Activated gamma-delta T cell treated with Interleukin-2 at 50 U/mL for 16 hours (primary cell): ENCODE measurements at regions not wholly inside any gene's neighbourhood (a gene's known extent, or its start where the extent isn't known, plus 50 kb on each side); places are given as distances from the start of the nearest gene placed in this dataset.
"Not testable (repeated sequence)": the region's sequence is repeated elsewhere in the genome, so short reads cannot be mapped to it uniquely, and the experiment has no call there.

ENCODE experiments used
- DNase-seq: peaks from one replicate; pipeline ENCODE4 v3.0.0-alpha.2; 2020

- DNase-seq = not testable (repeated sequence)
Measured at GRCh38 chr2:87415586-87416265, 332.2 kb upstream of the PLGLB2 start.

GRCh38 chr2:87416266-87416592 lies 331.7 kb upstream of the PLGLB2 start:
- DNase-seq = not testable (repeated sequence)

GRCh38 chr2:87417147-87417546 lies 330.7 kb upstream of the PLGLB2 start:
- DNase-seq = not testable (repeated sequence)

GRCh38 chr2:87417742-87418567 lies 329.9 kb upstream of the PLGLB2 start:
- DNase-seq = not testable (repeated sequence)

GRCh38 chr2:87418823-87419822 lies 328.8 kb upstream of the PLGLB2 start:
- DNase-seq = not testable (repeated sequence)

GRCh38 chr2:87419980-87420379 lies 327.9 kb upstream of the PLGLB2 start:
- not testable (repeated sequence) for DNase-seq

- not testable (repeated sequence) for DNase-seq
Measured at GRCh38 chr2:87420954-87421353, 326.9 kb upstream of the PLGLB2 start.

GRCh38 chr2:87423796-87424762 lies 323.8 kb upstream of the PLGLB2 start:
- DNase-seq = not testable (repeated sequence)

- not testable (repeated sequence) for DNase-seq
Measured at GRCh38 chr2:87424763-87425154, 323.1 kb upstream of the PLGLB2 start.

GRCh38 chr2:87425191-87425590 lies 322.7 kb upstream of the PLGLB2 start:
- not testable (repeated sequence) for DNase-seq

GRCh38 chr2:87425717-87426116 lies 322.2 kb upstream of the PLGLB2 start:
- not testable (repeated sequence) for DNase-seq

- DNase-seq = not testable (repeated sequence)
Measured at GRCh38 chr2:87428452-87429130, 319.3 kb upstream of the PLGLB2 start.

GRCh38 chr2:87429206-87429930 lies 318.5 kb upstream of the PLGLB2 start:
- not testable (repeated sequence) for DNase-seq

- DNase-seq = not testable (repeated sequence)
Measured at GRCh38 chr2:87429931-87430275, 318.0 kb upstream of the PLGLB2 start.

- DNase-seq = not testable (repeated sequence)
Measured at GRCh38 chr2:87431051-87431450, 316.8 kb upstream of the PLGLB2 start.

GRCh38 chr2:87432711-87433453 lies 315.0 kb upstream of the PLGLB2 start:
- DNase-seq = not testable (repeated sequence)

- DNase-seq = not testable (repeated sequence)
Measured at GRCh38 chr2:87436007-87436406, 311.9 kb upstream of the PLGLB2 start.

- not testable (repeated sequence) for DNase-seq
Measured at GRCh38 chr2:87437701-87438260, 310.1 kb upstream of the PLGLB2 start.

- not testable (repeated sequence) for DNase-seq
Measured at GRCh38 chr2:87438780-87439454, 309.0 kb upstream of the PLGLB2 start.
